H1 (cell line): ENCODE measurements at regions not wholly inside any gene's neighbourhood (a gene's known extent, or its start where the extent isn't known, plus 50 kb on each side); places are given as distances from the start of the nearest gene placed in this dataset.

Experiments used
- CTCF ChIA-PET: fragments of 300-600 bp; sonication (Branson Sonifier 250); formaldehyde crosslinking; loops from one replicate; lab custom pipeline; 2021; ENCODE audit not compliant: partially characterized antibody; lab: Charles Lee
- POLR2A ChIA-PET: fragments of 300-600 bp; sonication (Branson Sonifier 250); formaldehyde crosslinking; loops from one replicate; lab custom pipeline; 2021; ENCODE audit warnings: inconsistent platforms; ENCODE audit not compliant: partially characterized antibody; lab: Charles Lee
- DNase-seq, 2 experiments: peaks; one replicate each; pipeline versions ENCODE4 v3.0.0 to v3.0.0-alpha.2; 2010 to 2022; ENCODE audit warnings: low spot score in 2 of 2, low read depth in 1 of 2, mixed read lengths in 1 of 2
- FAIRE-seq: peaks from 2 replicates; lab custom pipeline; 2011; peaks lifted over from hg19 to GRCh38; lab: Jason Lieb, UNC
- H2AFZ ChIP-seq: 2 replicates; pipeline ENCODE4 v1.8.1; 2012; ENCODE audit warnings: low read length, inconsistent platforms
- H2AK5ac ChIP-seq: 2 replicates; pipeline ENCODE4 v1.6.1; 2013; ENCODE audit warnings: low read depth, low read length
- H2BK120ac ChIP-seq: replicated peaks from 2 replicates; pipeline ENCODE3; 2013; ENCODE audit warnings: low read depth, low read length, inconsistent platforms
- H2BK12ac ChIP-seq: 2 replicates; pipeline ENCODE4 v1.6.1; 2013; ENCODE audit warnings: low read depth, low read length
- H2BK15ac ChIP-seq: 2 replicates; pipeline ENCODE4 v1.6.1; 2013; ENCODE audit warnings: low read length
- H2BK20ac ChIP-seq: 2 replicates; pipeline ENCODE4 v1.6.1; 2013; ENCODE audit warnings: low read length
- H2BK5ac ChIP-seq: 2 replicates; pipeline ENCODE4 v1.6.1; 2013; ENCODE audit warnings: low read depth, low read length
- H3K14ac ChIP-seq: 2 replicates; pipeline ENCODE4 v1.6.1; 2013; ENCODE audit warnings: inconsistent platforms; ENCODE audit not compliant: insufficient read length
- H3K18ac ChIP-seq: 2 replicates; pipeline ENCODE4 v1.6.1; 2013; ENCODE audit warnings: low read length; ENCODE audit errors: extremely low read depth
- H3K23ac ChIP-seq: 2 replicates; pipeline ENCODE4 v1.6.1; 2013; ENCODE audit warnings: inconsistent platforms; ENCODE audit not compliant: insufficient read length
- H3K23me2 ChIP-seq: 2 replicates; pipeline ENCODE4 v1.6.1; 2013; ENCODE audit warnings: low read depth, low read length
- H3K27ac ChIP-seq: 2 replicates; pipeline ENCODE4 v1.6.1; 2011; ENCODE audit warnings: low read depth, low read length, inconsistent platforms
- H3K27me3 ChIP-seq, 4 experiments: replicated peaks in 1 of 4; 1 replicate in 1 of 4; 2 replicates in 3 of 4; pipeline versions ENCODE4 v1.6.1 to v1.8.1; 2011 to 2013; ENCODE audit warnings: low read length in 3 of 4, mild to moderate bottlenecking in 3 of 4, inconsistent platforms in 2 of 4, mixed read lengths in 2 of 4, moderate library complexity in 1 of 4; ENCODE audit not compliant: control insufficient read depth in 3 of 4, insufficient read depth in 3 of 4; ENCODE audit errors: extremely low read depth in 1 of 4
- H3K36me3 ChIP-seq, 4 experiments: 2 replicates each; pipeline versions ENCODE4 v1.6.1 to v1.8.1; 2011 to 2013; ENCODE audit warnings: mild to moderate bottlenecking in 4 of 4, low read length in 3 of 4, moderate library complexity in 2 of 4, control low read depth in 1 of 4, inconsistent platforms in 1 of 4; ENCODE audit not compliant: insufficient read depth in 4 of 4, control insufficient read depth in 2 of 4
- H3K4ac ChIP-seq: replicated peaks from 2 replicates; pipeline ENCODE3; 2013; ENCODE audit warnings: low read length, low read depth, mixed read lengths, inconsistent platforms; ENCODE audit not compliant: insufficient read length
- H3K4me1 ChIP-seq, 4 experiments: replicated peaks in 1 of 4; 1 replicate in 1 of 4; 2 replicates in 3 of 4; pipeline versions ENCODE4 v1.6.1 to v1.8.1; 2011 to 2013; ENCODE audit warnings: low read length in 3 of 4, inconsistent platforms in 2 of 4, mixed read lengths in 1 of 4; ENCODE audit not compliant: insufficient read depth in 4 of 4, control insufficient read depth in 3 of 4
- H3K4me2 ChIP-seq, 2 experiments: 2 replicates each; pipeline versions ENCODE4 v1.6.1 to v1.8.1; 2011 to 2013; ENCODE audit warnings: low read depth in 2 of 2, low read length in 2 of 2, control low read depth in 1 of 2, inconsistent platforms in 1 of 2, mild to moderate bottlenecking in 1 of 2; ENCODE audit not compliant: insufficient read depth in 1 of 2
- H3K4me3 ChIP-seq, 4 experiments: fragments of 200-600, 300-600 bp in 1 of 4; sonication (generic), shearing (Covaris generic), sonication (Bioruptor Twin) in 1 of 4; 2 replicates each; pipeline versions ENCODE4 v1.5.1 to v1.8.1; 2011 to 2016; ENCODE audit warnings: low read length in 4 of 4, low read depth in 3 of 4, control low read depth in 2 of 4, inconsistent platforms in 2 of 4, mild to moderate bottlenecking in 2 of 4, mixed read lengths in 1 of 4, moderate library complexity in 1 of 4; ENCODE audit not compliant: insufficient read depth in 2 of 4; ENCODE audit errors: extremely low read depth in 1 of 4
- H3K56ac ChIP-seq: replicated peaks from 2 replicates; pipeline ENCODE3; 2013; ENCODE audit warnings: low read depth, mild to moderate bottlenecking, mixed read lengths, low read length, inconsistent platforms; ENCODE audit not compliant: insufficient read length
- H3K79me1 ChIP-seq: 2 replicates; pipeline ENCODE4 v1.6.1; 2013; ENCODE audit warnings: low read depth, low read length, control low read depth
- H3K79me2 ChIP-seq, 2 experiments: 2 replicates each; pipeline versions ENCODE4 v1.6.1 to v1.8.1; 2012 to 2013; ENCODE audit warnings: low read length in 2 of 2, mild to moderate bottlenecking in 2 of 2, inconsistent platforms in 1 of 2; ENCODE audit not compliant: insufficient read depth in 2 of 2, control insufficient read depth in 1 of 2
- H3K9ac ChIP-seq, 4 experiments: replicated peaks in 1 of 4; 1 replicate in 1 of 4; 2 replicates in 3 of 4; pipeline versions ENCODE4 v1.6.1 to v1.8.1; 2011 to 2013; ENCODE audit warnings: low read depth in 3 of 4, low read length in 3 of 4, control low read depth in 2 of 4, mild to moderate bottlenecking in 2 of 4, moderate library complexity in 2 of 4, inconsistent platforms in 1 of 4; ENCODE audit errors: extremely low read depth in 1 of 4
- H3K9me3 ChIP-seq, 2 experiments: 2 replicates each; pipeline versions ENCODE4 v1.6.1 to v1.8.1; 2012 to 2013; ENCODE audit warnings: mild to moderate bottlenecking in 2 of 2, moderate library complexity in 2 of 2, control low read depth in 1 of 2, inconsistent platforms in 1 of 2, low read depth in 1 of 2, low read length in 1 of 2, mixed read lengths in 1 of 2; ENCODE audit not compliant: insufficient read depth in 2 of 2
- H4K20me1 ChIP-seq, 2 experiments: replicated peaks in 1 of 2; 2 replicates each; pipeline versions ENCODE3 to v1.8.1; 2011 to 2013; ENCODE audit warnings: inconsistent platforms in 2 of 2, low read length in 2 of 2, mild to moderate bottlenecking in 1 of 2; ENCODE audit not compliant: insufficient read depth in 2 of 2, control insufficient read depth in 1 of 2
- H4K5ac ChIP-seq: 2 replicates; pipeline ENCODE4 v1.6.1; 2013; ENCODE audit warnings: low read length, low read depth, mixed read lengths, inconsistent platforms; ENCODE audit not compliant: insufficient read length
- H4K8ac ChIP-seq: 2 replicates; pipeline ENCODE4 v1.8.0; 2013; ENCODE audit warnings: mild to moderate bottlenecking, moderate library complexity, low read length, inconsistent platforms; ENCODE audit not compliant: insufficient read depth; ENCODE audit errors: extremely low read depth
- H4K91ac ChIP-seq: replicated peaks from 2 replicates; pipeline ENCODE3; 2013; ENCODE audit warnings: low read length, mixed read lengths, inconsistent platforms; ENCODE audit not compliant: insufficient read length
- CEBPB ChIP-seq: IDR thresholded peaks from 2 replicates; pipeline ENCODE4 v1.6.1; 2012; ENCODE audit warnings: low read depth, low read length
- CTCF ChIP-seq, 3 experiments: IDR thresholded peaks; 1 replicate in 2 of 3; 2 replicates in 1 of 3; pipeline versions ENCODE4 v1.5.1 to v1.6.1; 2011; ENCODE audit warnings: low read length in 3 of 3, mild to moderate bottlenecking in 3 of 3, inconsistent platforms in 2 of 3, low read depth in 1 of 3, moderate library complexity in 1 of 3; ENCODE audit not compliant: insufficient read depth in 1 of 3; ENCODE audit errors: control extremely low read depth in 1 of 3
- POLR2AphosphoS5 ChIP-seq: IDR thresholded peaks from 2 replicates; pipeline ENCODE4 v1.6.1; 2011; ENCODE audit warnings: low read depth, low read length
- RNF2 ChIP-seq: fragments of 200-900, 300-1000 bp; sonication (generic); IDR thresholded peaks from 2 replicates; pipeline ENCODE4 v1.7.1; 2016; ENCODE audit warnings: borderline replicate concordance, low read depth, mild to moderate bottlenecking, antibody characterized with exemption, low read length; ENCODE audit not compliant: poor library complexity, severe bottlenecking; ENCODE audit errors: missing control alignments
- SAP30 ChIP-seq: fragments of 300-600 bp; sonication (generic); IDR thresholded peaks from 2 replicates; pipeline ENCODE4 v1.7.1; 2012; ENCODE audit warnings: low read length, moderate library complexity, mild to moderate bottlenecking, inconsistent platforms; ENCODE audit not compliant: insufficient read depth, insufficient replicate concordance
- SIN3A ChIP-seq, 2 experiments: IDR thresholded peaks in 1 of 2; conservative IDR thresholded peaks in 1 of 2; 2 replicates each; pipeline ENCODE4 v1.6.1; 2011 to 2012; ENCODE audit warnings: low read length in 2 of 2, improper control_type of control experiment in 1 of 2, low read depth in 1 of 2, mild to moderate bottlenecking in 1 of 2
- WGBS, 2 experiments: shearing (Covaris generic) in 1 of 2; methylation state at CpG; one replicate each; pipeline versions ENCODE4 v1.1.6 to v1.1.7; 2013 to 2015; ENCODE audit warnings: low lambda C conversion rate in 2 of 2, mixed read lengths in 2 of 2, inconsistent platforms in 1 of 2, low coverage in 1 of 2, missing lambda C conversion rate in 1 of 2; ENCODE audit not compliant: insufficient replicate concordance in 2 of 2, insufficient coverage in 1 of 2, insufficient read length in 1 of 2; ENCODE audit errors: extremely low coverage in 1 of 2, missing lambda C conversion rate in 1 of 2; 5-methylcytosine and 5-hydroxymethylcytosine counted together

- H2BK15ac ChIP-seq: no peak overlapping the region
- H4K20me1 ChIP-seq: no peaks in the 10 kb centered on the region
- no peak for DNase-seq
- no peak overlapping the region for H3K27ac ChIP-seq
- no peak for FAIRE-seq
- no peaks in the 10 kb centered on the region for H3K79me2 ChIP-seq
- CTCF ChIA-PET: no interaction called here
- H3K23me2 ChIP-seq: no peaks in the 10 kb centered on the region
- no peak overlapping the region for H2AK5ac ChIP-seq
- H4K5ac ChIP-seq: no peak overlapping the region
- H3K9me3 ChIP-seq: no peaks in the 10 kb centered on the region
- H3K27me3 ChIP-seq: no peaks in the 10 kb centered on the region
- H4K8ac ChIP-seq: no peak overlapping the region
- no peak overlapping the region for H3K14ac ChIP-seq
- no peak for TF ChIP-seq POLR2AphosphoS5
- TF ChIP-seq CTCF (IDR thresholded peaks at IDR 0.05; ENCODE audit: control extremely low read depth in 1 of 3, insufficient read depth in 1 of 3, low read depth in 1 of 3, low read length in 3 of 3): no peak
- TF ChIP-seq SIN3A (conservative IDR thresholded peaks at IDR 0.05 in 1 of 2, IDR thresholded peaks at IDR 0.05 in 1 of 2; ENCODE audit: low read depth in 1 of 2, low read length in 2 of 2): no peak
- no peak for TF ChIP-seq RNF2
- no peak for TF ChIP-seq SAP30
- peak; percentile 19; the same call in 1 of the 2 replicates for TF ChIP-seq CEBPB
- H3K56ac ChIP-seq: no peak overlapping the region
- H3K4me1 ChIP-seq: peaks cover 0 to 4% (median 2%) of the 10 kb centered on the region in 4 experiments; a peak in 3 of 7 replicates
- no peaks in the 10 kb centered on the region for H3K36me3 ChIP-seq
- no peaks in the 10 kb centered on the region for H3K79me1 ChIP-seq
- POLR2A ChIA-PET: no interaction called here
- no peak overlapping the region for H2BK120ac ChIP-seq
- H3K4me3 ChIP-seq: no peak overlapping the region
- H2BK5ac ChIP-seq: no peak overlapping the region
- 100% methylated on average over 1 of the region's 1 CpG; no CpG with 5 or more reads in 1 of the 2 experiments for WGBS, 2 experiments
- no peak overlapping the region for H2BK20ac ChIP-seq
- no peak overlapping the region for H3K9ac ChIP-seq
- H3K4me2 ChIP-seq: no peak overlapping the region
- no peak overlapping the region for H3K23ac ChIP-seq
- H2BK12ac ChIP-seq: no peak overlapping the region
- H3K4ac ChIP-seq: no peak overlapping the region
- H3K18ac ChIP-seq: no peak overlapping the region
- no peak overlapping the region for H2AFZ ChIP-seq
- H4K91ac ChIP-seq: no peak overlapping the region
Measured at GRCh38 chr7:84294847-84295455, 100.4 kb upstream of the SEMA3A start.
